Suprapubic skin (tissue), 3 donors: ENCODE measurements at regions not wholly inside any gene's neighbourhood (a gene's known extent, or its start where the extent isn't known, plus 50 kb on each side); places are given as distances from the start of the nearest gene placed in this dataset.

Source experiments
- POLR2AphosphoS5 ChIP-seq, 3 donors: sonication (generic); formaldehyde crosslinking; IDR thresholded peaks; one replicate each; pipeline ENCODE4 v1.6.1; 2017; ENCODE audit warnings: antibody characterized with exemption in 3 of 3
- TF ChIP-seq, protein P1 (sequence below), 2 donors: fragments of 200-600 bp in 1 of 2; fragments of 450-650 bp in 1 of 2; sonication (generic) in 1 of 2; IDR thresholded peaks; one replicate each; pipeline ENCODE4 v1.5.1; 2016 to 2019; ENCODE audit warnings: antibody characterized with exemption in 2 of 2, mild to moderate bottlenecking in 1 of 2, moderate library complexity in 1 of 2

DNA sequence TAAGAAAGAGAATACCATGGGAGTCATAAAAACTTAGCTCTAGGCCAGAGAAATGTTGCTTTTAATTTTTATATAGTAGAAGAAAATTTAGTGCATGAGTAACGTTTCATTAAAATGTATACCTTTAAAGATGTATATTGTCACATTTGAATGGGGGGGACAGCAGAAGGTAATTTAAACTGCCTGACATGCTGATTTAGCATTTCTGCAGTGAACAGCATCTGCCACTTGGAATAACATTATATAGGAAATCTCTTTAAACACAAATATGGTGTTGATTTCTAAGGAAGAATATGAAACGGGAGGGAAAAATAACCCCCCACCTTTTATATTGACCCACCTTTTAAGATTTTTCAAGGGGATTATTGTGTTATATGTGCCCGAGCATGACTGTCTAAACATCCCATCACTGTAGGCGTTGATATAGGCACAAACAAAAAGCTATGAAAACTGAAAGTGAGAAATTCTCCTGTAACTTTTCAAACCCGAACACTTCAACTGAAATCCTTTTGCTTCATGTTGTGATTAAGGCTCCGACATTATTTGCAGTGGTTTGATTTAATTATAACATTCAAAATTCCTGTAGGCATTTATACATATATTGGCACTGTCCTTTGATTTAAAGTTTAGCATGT, 244.7 kb upstream of the CELF2 start:
- TF ChIP-seq, protein P1, sequence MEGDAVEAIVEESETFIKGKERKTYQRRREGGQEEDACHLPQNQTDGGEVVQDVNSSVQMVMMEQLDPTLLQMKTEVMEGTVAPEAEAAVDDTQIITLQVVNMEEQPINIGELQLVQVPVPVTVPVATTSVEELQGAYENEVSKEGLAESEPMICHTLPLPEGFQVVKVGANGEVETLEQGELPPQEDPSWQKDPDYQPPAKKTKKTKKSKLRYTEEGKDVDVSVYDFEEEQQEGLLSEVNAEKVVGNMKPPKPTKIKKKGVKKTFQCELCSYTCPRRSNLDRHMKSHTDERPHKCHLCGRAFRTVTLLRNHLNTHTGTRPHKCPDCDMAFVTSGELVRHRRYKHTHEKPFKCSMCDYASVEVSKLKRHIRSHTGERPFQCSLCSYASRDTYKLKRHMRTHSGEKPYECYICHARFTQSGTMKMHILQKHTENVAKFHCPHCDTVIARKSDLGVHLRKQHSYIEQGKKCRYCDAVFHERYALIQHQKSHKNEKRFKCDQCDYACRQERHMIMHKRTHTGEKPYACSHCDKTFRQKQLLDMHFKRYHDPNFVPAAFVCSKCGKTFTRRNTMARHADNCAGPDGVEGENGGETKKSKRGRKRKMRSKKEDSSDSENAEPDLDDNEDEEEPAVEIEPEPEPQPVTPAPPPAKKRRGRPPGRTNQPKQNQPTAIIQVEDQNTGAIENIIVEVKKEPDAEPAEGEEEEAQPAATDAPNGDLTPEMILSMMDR (IDR thresholded peaks at IDR 0.05) = no peak
- TF ChIP-seq POLR2AphosphoS5 (IDR thresholded peaks at IDR 0.05) = no peak
